Parathyroid adenoma (tissue), 2 donors: ENCODE measurements at regions not wholly inside any gene's neighbourhood (a gene's known extent, or its start where the extent isn't known, plus 50 kb on each side); places are given as distances from the start of the nearest gene placed in this dataset.

Experiments used
- H2AFZ ChIP-seq: fragments of 300-600 bp; sonication (generic); one replicate; pipeline ENCODE4 v1.7.0; 2017; ENCODE audit warnings: antibody characterized with exemption, mild to moderate bottlenecking
- H3K27ac ChIP-seq: fragments of 300-600 bp; sonication (generic); one replicate; pipeline ENCODE4 v1.7.0; 2017
- H3K27me3 ChIP-seq: fragments of 300-600 bp; sonication (generic); one replicate; pipeline ENCODE4 v1.7.0; 2017; ENCODE audit warnings: low read length; ENCODE audit not compliant: control insufficient read depth, insufficient read depth
- H3K36me3 ChIP-seq: fragments of 300-600 bp; sonication (generic); one replicate; pipeline ENCODE4 v1.7.0; 2017; ENCODE audit warnings: low read length; ENCODE audit not compliant: control insufficient read depth, insufficient read depth
- H3K4me1 ChIP-seq: fragments of 300-600 bp; sonication (generic); one replicate; pipeline ENCODE4 v1.7.0; 2017; ENCODE audit warnings: control low read depth
- H3K4me2 ChIP-seq: fragments of 300-600 bp; sonication (generic); one replicate; pipeline ENCODE4 v1.7.0; 2017; ENCODE audit warnings: low read length
- H3K4me3 ChIP-seq: fragments of 300-600 bp; sonication (generic); one replicate; pipeline ENCODE4 v1.7.0; 2017; ENCODE audit warnings: low read depth, low read length
- H3K79me2 ChIP-seq: fragments of 300-600 bp; sonication (generic); one replicate; pipeline ENCODE4 v1.7.0; 2017; ENCODE audit warnings: control low read depth
- H3K9ac ChIP-seq: fragments of 300-600 bp; sonication (generic); one replicate; pipeline ENCODE4 v1.7.0; 2017; ENCODE audit warnings: mild to moderate bottlenecking
- H3K9me3 ChIP-seq: fragments of 300-600 bp; sonication (generic); one replicate; pipeline ENCODE4 v1.7.0; 2017; ENCODE audit warnings: low read length; ENCODE audit not compliant: control insufficient read depth
- TF ChIP-seq, protein P1 (sequence below): fragments of 300-600 bp; sonication (generic); IDR thresholded peaks from one replicate; pipeline ENCODE4 v1.7.0; 2017; ENCODE audit warnings: antibody characterized with exemption, mild to moderate bottlenecking
- donor health status: primary hyperparathyroidism.

DNA sequence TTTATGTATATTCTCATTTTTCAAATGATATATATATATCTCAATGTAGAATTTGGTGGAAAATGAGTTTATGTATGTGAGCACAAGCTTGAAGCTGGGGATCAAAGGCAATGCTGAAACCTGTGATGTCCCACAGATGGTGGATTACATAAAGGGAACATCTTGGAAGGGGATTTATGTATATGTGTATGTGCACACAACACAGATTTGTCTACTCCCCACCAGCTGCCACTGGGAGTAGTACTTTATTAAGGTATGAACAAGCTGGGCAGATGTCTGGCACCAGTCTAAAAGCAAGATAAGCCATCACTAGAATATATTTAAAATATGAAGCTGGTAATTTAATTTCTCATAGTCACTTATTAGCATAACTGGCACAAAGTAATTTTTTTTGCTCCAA lies 895.6 kb downstream of the SLC6A15 start:
- Histone ChIP-seq H3K27me3 (no peaks in the 10 kb centered on the region), H3K9me3 (no peaks in the 10 kb centered on the region), H3K79me2 (no peaks in the 10 kb centered on the region), H2AFZ (no peak overlapping the region), H3K4me1 (no peaks in the 10 kb centered on the region), H3K36me3 (no peaks in the 10 kb centered on the region), H3K9ac (no peak overlapping the region), H3K4me2 (no peak overlapping the region), H3K27ac (no peak overlapping the region), H3K4me3 (no peak overlapping the region)
- TF ChIP-seq, protein P1, sequence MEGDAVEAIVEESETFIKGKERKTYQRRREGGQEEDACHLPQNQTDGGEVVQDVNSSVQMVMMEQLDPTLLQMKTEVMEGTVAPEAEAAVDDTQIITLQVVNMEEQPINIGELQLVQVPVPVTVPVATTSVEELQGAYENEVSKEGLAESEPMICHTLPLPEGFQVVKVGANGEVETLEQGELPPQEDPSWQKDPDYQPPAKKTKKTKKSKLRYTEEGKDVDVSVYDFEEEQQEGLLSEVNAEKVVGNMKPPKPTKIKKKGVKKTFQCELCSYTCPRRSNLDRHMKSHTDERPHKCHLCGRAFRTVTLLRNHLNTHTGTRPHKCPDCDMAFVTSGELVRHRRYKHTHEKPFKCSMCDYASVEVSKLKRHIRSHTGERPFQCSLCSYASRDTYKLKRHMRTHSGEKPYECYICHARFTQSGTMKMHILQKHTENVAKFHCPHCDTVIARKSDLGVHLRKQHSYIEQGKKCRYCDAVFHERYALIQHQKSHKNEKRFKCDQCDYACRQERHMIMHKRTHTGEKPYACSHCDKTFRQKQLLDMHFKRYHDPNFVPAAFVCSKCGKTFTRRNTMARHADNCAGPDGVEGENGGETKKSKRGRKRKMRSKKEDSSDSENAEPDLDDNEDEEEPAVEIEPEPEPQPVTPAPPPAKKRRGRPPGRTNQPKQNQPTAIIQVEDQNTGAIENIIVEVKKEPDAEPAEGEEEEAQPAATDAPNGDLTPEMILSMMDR: no peak

DNA sequence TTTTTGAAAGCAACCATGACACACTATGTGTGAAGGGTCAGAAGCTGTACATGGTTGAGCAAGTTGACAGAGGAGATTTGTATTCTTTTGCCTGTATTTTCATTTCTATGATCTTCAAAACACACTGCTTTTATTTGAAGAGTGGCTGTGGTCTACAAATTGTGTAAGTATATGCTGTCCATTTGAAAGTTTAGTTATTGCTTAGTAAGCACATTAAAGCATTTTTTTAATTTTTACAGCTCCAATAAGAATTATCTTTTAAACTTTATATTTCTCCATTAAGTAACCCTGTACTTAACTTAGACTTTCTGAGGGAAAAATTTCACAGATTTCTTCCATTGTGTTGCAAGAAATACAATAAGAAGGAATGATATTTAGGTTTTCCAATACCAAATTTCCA lies 915.2 kb downstream of the SLC6A15 start:
- H3K36me3 ChIP-seq: no peaks in the 10 kb centered on the region
- no peaks in the 10 kb centered on the region for H3K79me2 ChIP-seq
- no peaks in the 10 kb centered on the region for H3K27me3 ChIP-seq
- H3K4me3 ChIP-seq: no peak overlapping the region
- no peaks in the 10 kb centered on the region for H3K4me1 ChIP-seq
- TF ChIP-seq, protein P1: no peak
- no peaks in the 10 kb centered on the region for H3K9me3 ChIP-seq
- H3K9ac ChIP-seq: no peak overlapping the region
- H2AFZ ChIP-seq: no peak overlapping the region
- H3K27ac ChIP-seq: no peak overlapping the region
- no peak overlapping the region for H3K4me2 ChIP-seq

DNA sequence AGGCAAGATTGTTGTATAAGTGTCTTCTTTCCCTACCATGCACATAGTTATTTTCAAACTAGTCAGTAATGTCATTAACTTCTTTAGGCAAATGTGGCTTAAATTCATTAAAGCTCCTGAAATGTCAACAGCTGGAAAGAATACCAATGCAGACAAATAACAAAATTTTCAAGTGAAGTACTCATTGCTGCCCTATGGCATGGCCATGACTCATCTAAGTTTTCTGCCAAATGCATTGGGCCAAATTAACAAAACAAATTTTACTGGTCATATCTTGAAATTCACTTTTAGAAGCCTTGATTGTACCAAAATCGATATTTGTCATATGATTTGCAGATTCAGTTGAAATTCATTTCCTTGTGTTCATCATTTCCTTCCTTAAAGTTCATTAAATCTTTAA lies 915.9 kb downstream of the SLC6A15 start:
- TF ChIP-seq, protein P1: no peak
- Histone ChIP-seq H3K9me3 (no peaks in the 10 kb centered on the region), H3K4me3 (no peak overlapping the region), H3K27me3 (no peaks in the 10 kb centered on the region), H3K36me3 (no peaks in the 10 kb centered on the region), H3K27ac (no peak overlapping the region), H3K4me1 (no peaks in the 10 kb centered on the region), H2AFZ (no peak overlapping the region), H3K9ac (no peak overlapping the region), H3K4me2 (no peak overlapping the region), H3K79me2 (no peaks in the 10 kb centered on the region)

DNA sequence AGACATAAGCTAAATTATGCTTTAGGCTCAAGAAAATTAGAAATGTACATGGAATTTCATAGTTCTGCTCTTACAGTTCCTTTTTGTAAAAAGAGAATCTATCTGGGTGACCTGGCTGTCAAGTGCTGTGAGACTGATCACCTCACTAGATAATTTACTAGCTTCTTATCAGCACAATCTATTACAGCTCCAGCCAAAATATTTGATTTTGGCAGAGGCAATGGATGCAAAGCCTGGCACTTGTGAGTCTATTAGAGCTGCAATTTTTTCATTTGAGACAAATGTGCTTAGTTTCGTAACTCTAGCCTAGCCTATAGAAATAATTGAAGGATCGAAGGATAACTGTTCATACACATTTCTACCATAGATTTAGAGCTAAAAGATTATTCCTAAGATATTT lies 927.5 kb downstream of the SLC6A15 start:
- Histone ChIP-seq H3K9me3 (no peaks in the 10 kb centered on the region), H3K79me2 (no peaks in the 10 kb centered on the region), H3K9ac (no peak overlapping the region), H3K27me3 (no peaks in the 10 kb centered on the region), H3K4me1 (no peaks in the 10 kb centered on the region), H2AFZ (no peak overlapping the region), H3K4me3 (no peak overlapping the region), H3K4me2 (no peak overlapping the region), H3K27ac (no peak overlapping the region), H3K36me3 (no peaks in the 10 kb centered on the region)
- TF ChIP-seq, protein P1: no peak

DNA sequence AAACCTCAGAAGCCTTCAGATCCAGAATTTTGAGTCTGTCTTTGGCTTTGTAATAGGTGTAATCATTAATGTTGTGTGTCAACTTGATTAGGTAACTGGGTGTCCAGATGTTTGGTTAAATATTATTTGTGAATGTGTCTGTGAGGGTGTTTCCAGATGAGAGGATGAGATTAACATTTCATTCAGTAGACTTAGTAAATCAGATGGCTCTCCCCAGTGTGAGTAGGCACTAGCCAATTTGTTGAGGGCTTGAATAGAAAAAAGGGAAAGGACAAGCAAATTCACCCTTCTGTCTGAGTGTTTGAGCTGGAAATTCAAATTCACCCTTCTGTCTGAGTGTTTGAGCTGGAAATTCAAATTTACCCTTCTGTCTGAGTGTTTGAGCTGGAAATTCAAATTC lies 932.2 kb downstream of the SLC6A15 start:
- Histone ChIP-seq H2AFZ (no peak overlapping the region), H3K27me3 (no peaks in the 10 kb centered on the region), H3K4me3 (no peak overlapping the region), H3K36me3 (no peaks in the 10 kb centered on the region), H3K4me2 (no peak overlapping the region), H3K27ac (no peak overlapping the region), H3K4me1 (no peaks in the 10 kb centered on the region), H3K9me3 (no peaks in the 10 kb centered on the region), H3K79me2 (no peaks in the 10 kb centered on the region), H3K9ac (no peak overlapping the region)
- TF ChIP-seq, protein P1: no peak
